ENCODE measurements at regions not wholly inside any gene's neighbourhood (a gene's known extent, or its start where the extent isn't known, plus 50 kb on each side); places are given as distances from the start of the nearest gene placed in this dataset.
"Not testable (repeated sequence)": the region's sequence is repeated elsewhere in the genome, so short reads cannot be mapped to it uniquely, and the experiment has no call there.

DNA sequence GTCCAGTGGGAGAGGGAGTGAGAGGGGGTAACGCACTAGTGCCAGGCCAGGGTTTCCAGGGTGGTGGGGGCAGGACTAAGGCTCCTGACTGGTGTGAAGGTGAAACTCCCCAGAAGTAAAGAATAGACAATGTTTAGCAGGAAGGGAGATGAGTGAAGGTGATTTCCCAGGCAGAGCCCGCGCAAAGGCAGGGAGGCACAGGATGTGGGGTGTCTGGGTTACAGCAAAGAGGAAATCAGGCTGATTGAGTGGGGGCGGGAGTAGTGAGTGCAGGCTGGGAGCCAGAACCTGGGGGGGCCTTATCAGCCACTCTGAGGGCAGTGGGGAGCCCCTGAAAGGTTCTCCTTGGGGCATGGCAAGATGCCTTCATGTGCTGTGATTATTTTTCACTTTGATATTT lies 167.5 kb downstream of the UTP18 start:
- CTCF ChIA-PET: no interaction called here
- TF ChIP-seq, protein P1, sequence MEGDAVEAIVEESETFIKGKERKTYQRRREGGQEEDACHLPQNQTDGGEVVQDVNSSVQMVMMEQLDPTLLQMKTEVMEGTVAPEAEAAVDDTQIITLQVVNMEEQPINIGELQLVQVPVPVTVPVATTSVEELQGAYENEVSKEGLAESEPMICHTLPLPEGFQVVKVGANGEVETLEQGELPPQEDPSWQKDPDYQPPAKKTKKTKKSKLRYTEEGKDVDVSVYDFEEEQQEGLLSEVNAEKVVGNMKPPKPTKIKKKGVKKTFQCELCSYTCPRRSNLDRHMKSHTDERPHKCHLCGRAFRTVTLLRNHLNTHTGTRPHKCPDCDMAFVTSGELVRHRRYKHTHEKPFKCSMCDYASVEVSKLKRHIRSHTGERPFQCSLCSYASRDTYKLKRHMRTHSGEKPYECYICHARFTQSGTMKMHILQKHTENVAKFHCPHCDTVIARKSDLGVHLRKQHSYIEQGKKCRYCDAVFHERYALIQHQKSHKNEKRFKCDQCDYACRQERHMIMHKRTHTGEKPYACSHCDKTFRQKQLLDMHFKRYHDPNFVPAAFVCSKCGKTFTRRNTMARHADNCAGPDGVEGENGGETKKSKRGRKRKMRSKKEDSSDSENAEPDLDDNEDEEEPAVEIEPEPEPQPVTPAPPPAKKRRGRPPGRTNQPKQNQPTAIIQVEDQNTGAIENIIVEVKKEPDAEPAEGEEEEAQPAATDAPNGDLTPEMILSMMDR (IDR thresholded peaks at IDR 0.05; ENCODE audit: unreplicated experiment): no peak
- DNase-seq: no peak
- BruUV-seq (replicated peaks): no TSS peak
- H3K36me3 Mint-ChIP-seq (ENCODE audit: insufficient read depth, unreplicated experiment): no peaks in the 10 kb centered on the region
- no peak overlapping the region for H3K27ac Mint-ChIP-seq (ENCODE audit: unreplicated experiment)
- intact Hi-C loops (cut with micrococcal nuclease; ENCODE audit: unreplicated experiment): no loop called here
- H3K27me3 Mint-ChIP-seq (ENCODE audit: unreplicated experiment): peaks cover 41% of the 10 kb centered on the region
- H3K9me3 Mint-ChIP-seq (ENCODE audit: low read depth, unreplicated experiment): peaks cover 2% of the 10 kb centered on the region
- peaks cover 9% of the 10 kb centered on the region for H3K4me1 Mint-ChIP-seq (ENCODE audit: low read depth, unreplicated experiment)
- no peak overlapping the region for H3K4me3 Mint-ChIP-seq (ENCODE audit: low read depth, unreplicated experiment)

DNA sequence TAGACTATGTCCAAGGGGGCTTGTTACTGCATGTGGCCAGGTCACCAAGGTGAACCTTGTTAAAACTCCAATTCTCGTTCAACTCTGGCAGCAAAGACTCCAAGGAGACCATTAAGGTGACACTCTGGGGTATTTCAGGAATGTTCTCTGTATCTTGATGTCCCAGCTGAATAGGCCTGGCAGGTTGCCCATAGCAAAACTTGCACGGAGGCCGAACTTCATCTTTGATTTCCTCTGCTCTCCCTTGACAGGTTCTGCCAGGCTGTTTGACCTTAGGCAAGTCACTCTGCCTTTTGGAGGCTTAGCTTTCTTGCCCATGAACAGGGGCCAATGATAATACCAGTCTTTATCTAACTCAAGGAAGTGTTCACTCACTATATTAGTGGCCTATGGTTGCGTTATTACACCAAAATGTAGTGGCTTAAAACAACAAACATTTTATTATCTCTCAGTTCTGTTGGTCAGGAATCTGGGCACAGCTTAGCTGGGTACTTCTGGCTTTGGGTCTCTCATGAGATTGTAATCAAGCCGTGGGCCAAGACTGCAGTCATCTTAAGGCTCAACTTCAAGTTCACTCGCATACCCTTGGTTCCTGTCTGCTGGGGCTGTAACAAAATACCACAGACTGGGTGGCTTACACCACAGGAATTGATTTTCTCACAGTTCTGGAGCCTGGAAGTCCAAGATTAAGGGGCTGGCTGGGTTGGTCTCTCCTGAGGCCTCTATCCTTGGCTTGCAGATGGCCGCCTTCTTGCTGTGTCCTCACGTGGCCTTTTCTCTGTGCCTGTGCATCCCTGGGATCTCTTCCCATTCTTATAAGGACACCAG lies 168.5 kb downstream of the UTP18 start:
- no peaks in the 10 kb centered on the region for H3K36me3 Mint-ChIP-seq (ENCODE audit: insufficient read depth, unreplicated experiment)
- BruUV-seq (replicated peaks): no TSS peak
- TF ChIP-seq, protein P1 (IDR thresholded peaks at IDR 0.05; ENCODE audit: unreplicated experiment): no peak
- no peak for DNase-seq
- peaks cover 9% of the 10 kb centered on the region for H3K4me1 Mint-ChIP-seq (ENCODE audit: low read depth, unreplicated experiment)
- CTCF ChIA-PET: no interaction called here
- intact Hi-C loops (cut with micrococcal nuclease; ENCODE audit: unreplicated experiment): no loop called here
- no peak overlapping the region for H3K27ac Mint-ChIP-seq (ENCODE audit: unreplicated experiment)
- no peaks in the 10 kb centered on the region for H3K9me3 Mint-ChIP-seq (ENCODE audit: low read depth, unreplicated experiment)
- H3K27me3 Mint-ChIP-seq (ENCODE audit: unreplicated experiment): peaks cover 31% of the 10 kb centered on the region
- H3K4me3 Mint-ChIP-seq (ENCODE audit: low read depth, unreplicated experiment): no peak overlapping the region

DNA sequence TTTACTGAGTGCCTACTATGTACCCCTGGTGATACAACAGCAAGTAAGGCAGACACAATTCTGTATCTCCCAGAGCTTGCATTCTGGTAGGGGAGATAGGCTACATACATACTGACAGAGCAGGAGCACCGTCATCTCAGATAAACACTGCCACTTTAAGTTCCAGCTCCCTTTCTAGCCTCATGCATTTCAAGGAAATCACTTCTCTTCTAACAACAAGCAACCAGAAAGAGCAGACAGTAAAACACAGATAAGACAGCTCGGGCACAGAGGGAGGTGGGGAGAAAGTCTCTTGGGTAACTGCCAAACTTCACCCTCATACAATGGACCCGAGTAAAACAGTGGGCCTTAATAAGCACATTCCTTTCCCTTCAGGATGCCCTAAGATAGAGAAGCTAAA lies 169.6 kb downstream of the UTP18 start:
- BruUV-seq (replicated peaks); DNase-seq; H3K36me3 Mint-ChIP-seq (ENCODE audit: insufficient read depth, unreplicated experiment); H3K9me3 Mint-ChIP-seq (ENCODE audit: low read depth, unreplicated experiment); H3K4me3 Mint-ChIP-seq (ENCODE audit: low read depth, unreplicated experiment); H3K27ac Mint-ChIP-seq (ENCODE audit: unreplicated experiment); intact Hi-C loops (cut with micrococcal nuclease; ENCODE audit: unreplicated experiment): not testable (repeated sequence)
- Mint-ChIP-seq H3K27me3 (ENCODE audit: unreplicated experiment) (peaks cover 30% of the 10 kb centered on the region), H3K4me1 (ENCODE audit: low read depth, unreplicated experiment) (peaks cover 18% of the 10 kb centered on the region)
- CTCF ChIA-PET: interaction anchor here (0.6 kb wide), 1 partner anchor 38 kb away, joined by 3 read pairs; no protein-coding TSS in a partner anchor

DNA sequence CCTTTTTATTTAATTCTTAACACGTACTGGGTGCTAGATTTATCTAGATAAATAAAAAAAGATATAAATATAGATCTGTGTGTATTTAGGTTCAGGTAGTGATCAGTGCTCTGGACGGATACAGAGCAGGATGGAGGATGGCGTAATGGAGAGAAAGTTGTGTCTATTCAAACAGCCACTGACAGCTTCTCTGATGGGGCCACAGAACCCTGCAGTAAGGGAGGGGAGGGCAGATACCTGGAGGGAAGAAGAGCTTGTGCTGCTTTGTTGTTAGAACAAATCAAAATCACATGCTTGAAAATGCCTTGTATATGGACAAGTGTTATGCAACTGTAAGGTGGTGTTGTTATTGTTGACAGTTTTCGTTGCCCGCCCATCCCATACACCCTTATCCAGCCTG lies 170.2 kb downstream of the UTP18 start:
- Mint-ChIP-seq H3K36me3 (ENCODE audit: insufficient read depth, unreplicated experiment) (no peaks in the 10 kb centered on the region), H3K9me3 (ENCODE audit: low read depth, unreplicated experiment) (peaks cover 3% of the 10 kb centered on the region), H3K27me3 (ENCODE audit: unreplicated experiment) (peaks cover 28% of the 10 kb centered on the region), H3K4me3 (ENCODE audit: low read depth, unreplicated experiment) (no peak overlapping the region), H3K4me1 (ENCODE audit: low read depth, unreplicated experiment) (peaks cover 25% of the 10 kb centered on the region), H3K27ac (ENCODE audit: unreplicated experiment) (no peak overlapping the region)
- BruUV-seq (replicated peaks): no TSS peak
- CTCF ChIA-PET: no interaction called here
- intact Hi-C loops (cut with micrococcal nuclease; ENCODE audit: unreplicated experiment): no loop called here
- DNase-seq: no peak
- TF ChIP-seq, protein P1 (IDR thresholded peaks at IDR 0.05; ENCODE audit: unreplicated experiment): no peak
